Hepatic stellate cell (primary cell): ENCODE measurements at regions not wholly inside any gene's neighbourhood (a gene's known extent, or its start where the extent isn't known, plus 50 kb on each side); places are given as distances from the start of the nearest gene placed in this dataset.

Source experiments
- DNase-seq: peaks from one replicate; pipeline ENCODE4 v3.0.0; 2011; ENCODE audit warnings: low spot score

GRCh38 chr11:104246590-104246989 is 82.6 kb upstream of the PDGFD start:
- DNase-seq = no peak

- DNase-seq = no peak
Observed at GRCh38 chr11:104238916-104239315, 75.0 kb upstream of the PDGFD start.

GRCh38 chr11:104225047-104225446 is 61.1 kb upstream of the PDGFD start:
- DNase-seq = no peak

- DNase-seq = no peak
Observed at GRCh38 chr11:104222464-104222863, 58.5 kb upstream of the PDGFD start.

GRCh38 chr11:104221455-104221854 is 57.5 kb upstream of the PDGFD start:
- DNase-seq = no peak

- no peak for DNase-seq
Observed at GRCh38 chr11:104219096-104219495, 55.1 kb upstream of the PDGFD start.

GRCh38 chr11:104214517-104214916 is 50.6 kb upstream of the PDGFD start:
- no peak for DNase-seq
